ENCODE measurements at regions not wholly inside any gene's neighbourhood (a gene's known extent, or its start where the extent isn't known, plus 50 kb on each side); places are given as distances from the start of the nearest gene placed in this dataset.

DNA sequence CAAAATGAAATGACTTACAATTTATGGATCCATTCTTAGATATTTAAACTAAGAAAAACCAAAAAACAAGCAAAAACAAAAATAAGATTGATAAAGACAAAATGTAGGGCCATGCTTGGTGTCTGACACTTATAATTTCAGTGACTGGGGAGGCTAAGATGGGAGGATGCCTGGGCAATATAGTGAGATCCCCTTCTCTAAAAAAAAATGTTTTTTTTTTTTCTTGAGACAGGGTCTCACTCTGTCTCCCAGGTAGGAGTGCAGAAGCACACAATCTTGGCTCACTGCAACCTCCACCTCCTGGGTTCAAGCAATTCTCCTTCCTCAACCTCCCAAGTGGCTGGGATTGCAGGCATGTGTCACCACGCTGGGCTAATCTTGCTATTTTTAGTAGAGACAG is 92.4 kb downstream of the HFE start:
- TF ChIP-seq, protein P1, sequence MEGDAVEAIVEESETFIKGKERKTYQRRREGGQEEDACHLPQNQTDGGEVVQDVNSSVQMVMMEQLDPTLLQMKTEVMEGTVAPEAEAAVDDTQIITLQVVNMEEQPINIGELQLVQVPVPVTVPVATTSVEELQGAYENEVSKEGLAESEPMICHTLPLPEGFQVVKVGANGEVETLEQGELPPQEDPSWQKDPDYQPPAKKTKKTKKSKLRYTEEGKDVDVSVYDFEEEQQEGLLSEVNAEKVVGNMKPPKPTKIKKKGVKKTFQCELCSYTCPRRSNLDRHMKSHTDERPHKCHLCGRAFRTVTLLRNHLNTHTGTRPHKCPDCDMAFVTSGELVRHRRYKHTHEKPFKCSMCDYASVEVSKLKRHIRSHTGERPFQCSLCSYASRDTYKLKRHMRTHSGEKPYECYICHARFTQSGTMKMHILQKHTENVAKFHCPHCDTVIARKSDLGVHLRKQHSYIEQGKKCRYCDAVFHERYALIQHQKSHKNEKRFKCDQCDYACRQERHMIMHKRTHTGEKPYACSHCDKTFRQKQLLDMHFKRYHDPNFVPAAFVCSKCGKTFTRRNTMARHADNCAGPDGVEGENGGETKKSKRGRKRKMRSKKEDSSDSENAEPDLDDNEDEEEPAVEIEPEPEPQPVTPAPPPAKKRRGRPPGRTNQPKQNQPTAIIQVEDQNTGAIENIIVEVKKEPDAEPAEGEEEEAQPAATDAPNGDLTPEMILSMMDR (conservative IDR thresholded peaks at IDR 0.05; ENCODE audit: low read length): no peak
- no peak for TF ChIP-seq EZH2phosphoT487 (IDR thresholded peaks at IDR 0.05; ENCODE audit: borderline replicate concordance)
